Astrocyte of the cerebellum (primary cell): ENCODE measurements at regions not wholly inside any gene's neighbourhood (a gene's known extent, or its start where the extent isn't known, plus 50 kb on each side); places are given as distances from the start of the nearest gene placed in this dataset.

Experiments used
- DNase-seq: peaks from one replicate; pipeline ENCODE4 v3.0.0-alpha.2; 2011; ENCODE audit warnings: low read depth
- H3K4me3 ChIP-seq: 2 replicates; pipeline ENCODE4 v1.5.1; 2011; ENCODE audit warnings: mild to moderate bottlenecking, low read depth, low read length, moderate library complexity
- in situ Hi-C: cut with HindIII; loops from 2 replicates; pipeline ENCODE4 v1.10.0; 2017; ENCODE audit warnings: low sequenced_read_pairs
- TF ChIP-seq, protein P1 (sequence below): IDR thresholded peaks from 2 replicates; pipeline ENCODE4 v1.5.1; 2012; ENCODE audit warnings: low read length, low read depth, moderate library complexity, mild to moderate bottlenecking; ENCODE audit errors: missing control alignments

DNA sequence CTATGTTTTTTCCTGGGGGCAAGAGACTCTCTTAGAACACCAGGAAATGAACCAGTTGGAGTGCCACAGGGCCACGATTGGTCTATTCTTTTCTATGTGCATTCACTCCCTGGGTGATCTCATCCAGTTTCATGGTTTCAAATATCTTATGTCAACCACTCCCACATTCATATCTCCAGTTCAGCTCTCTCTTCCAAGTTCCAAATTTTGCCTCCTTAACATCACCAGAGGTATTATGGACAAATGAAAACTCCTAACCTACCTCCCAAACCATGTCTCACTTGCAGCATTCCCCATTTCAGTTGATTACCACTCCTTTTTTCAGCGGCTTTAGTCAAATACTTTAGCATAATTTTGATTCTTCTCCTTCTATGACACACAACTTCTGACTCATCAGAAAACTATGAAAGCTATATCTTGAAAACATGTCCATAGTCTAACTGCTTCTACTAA, 203.1 kb upstream of the SEMA6D start:
- no peak overlapping the region for H3K4me3 ChIP-seq
- TF ChIP-seq, protein P1, sequence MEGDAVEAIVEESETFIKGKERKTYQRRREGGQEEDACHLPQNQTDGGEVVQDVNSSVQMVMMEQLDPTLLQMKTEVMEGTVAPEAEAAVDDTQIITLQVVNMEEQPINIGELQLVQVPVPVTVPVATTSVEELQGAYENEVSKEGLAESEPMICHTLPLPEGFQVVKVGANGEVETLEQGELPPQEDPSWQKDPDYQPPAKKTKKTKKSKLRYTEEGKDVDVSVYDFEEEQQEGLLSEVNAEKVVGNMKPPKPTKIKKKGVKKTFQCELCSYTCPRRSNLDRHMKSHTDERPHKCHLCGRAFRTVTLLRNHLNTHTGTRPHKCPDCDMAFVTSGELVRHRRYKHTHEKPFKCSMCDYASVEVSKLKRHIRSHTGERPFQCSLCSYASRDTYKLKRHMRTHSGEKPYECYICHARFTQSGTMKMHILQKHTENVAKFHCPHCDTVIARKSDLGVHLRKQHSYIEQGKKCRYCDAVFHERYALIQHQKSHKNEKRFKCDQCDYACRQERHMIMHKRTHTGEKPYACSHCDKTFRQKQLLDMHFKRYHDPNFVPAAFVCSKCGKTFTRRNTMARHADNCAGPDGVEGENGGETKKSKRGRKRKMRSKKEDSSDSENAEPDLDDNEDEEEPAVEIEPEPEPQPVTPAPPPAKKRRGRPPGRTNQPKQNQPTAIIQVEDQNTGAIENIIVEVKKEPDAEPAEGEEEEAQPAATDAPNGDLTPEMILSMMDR = no peak
- DNase-seq = peak; percentile 29
- in situ Hi-C loops = no loop called here

DNA sequence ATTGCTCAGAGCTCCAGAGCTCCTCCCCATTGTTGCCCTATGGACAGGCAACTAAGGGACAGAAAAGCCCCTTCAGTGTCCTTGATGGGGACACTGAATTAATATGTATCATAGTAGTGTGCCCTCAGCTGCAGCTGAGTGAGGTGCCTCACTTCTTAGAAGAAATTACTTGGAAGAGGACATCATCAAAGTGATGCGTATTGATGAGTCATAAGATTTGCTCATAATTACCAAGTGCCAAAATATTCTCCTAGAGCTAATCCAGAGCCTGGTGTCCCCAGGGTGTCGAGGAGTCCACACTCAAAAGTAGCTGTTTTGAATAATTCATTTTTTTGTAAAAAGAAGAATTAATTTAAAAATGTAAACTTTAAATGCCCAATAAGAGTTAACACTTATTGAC, 200.7 kb upstream of the SEMA6D start:
- in situ Hi-C loops = no loop called here
- no peak for DNase-seq
- no peak overlapping the region for H3K4me3 ChIP-seq
- TF ChIP-seq, protein P1 = no peak

DNA sequence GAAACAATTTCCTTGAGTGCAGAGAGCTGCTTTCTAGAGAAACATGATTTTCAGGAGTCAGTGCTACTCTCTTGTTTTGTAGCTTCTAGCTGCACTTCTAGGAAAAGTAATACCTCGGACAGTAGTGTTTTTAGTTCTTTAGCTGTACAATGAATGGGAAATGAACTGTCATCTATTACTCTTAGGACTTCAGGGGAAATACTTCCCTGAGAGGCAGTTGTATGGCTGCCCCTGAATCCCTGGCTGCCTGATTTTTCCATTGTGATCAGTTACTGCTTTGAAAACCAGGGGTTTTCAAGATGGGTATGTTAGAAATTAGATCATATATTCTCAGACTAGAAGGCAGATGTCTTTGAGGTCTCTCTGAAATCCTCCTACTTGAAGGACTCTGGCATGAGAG, 200.3 kb upstream of the SEMA6D start:
- H3K4me3 ChIP-seq = no peak overlapping the region
- TF ChIP-seq, protein P1 = no peak
- in situ Hi-C loops = no loop called here

DNA sequence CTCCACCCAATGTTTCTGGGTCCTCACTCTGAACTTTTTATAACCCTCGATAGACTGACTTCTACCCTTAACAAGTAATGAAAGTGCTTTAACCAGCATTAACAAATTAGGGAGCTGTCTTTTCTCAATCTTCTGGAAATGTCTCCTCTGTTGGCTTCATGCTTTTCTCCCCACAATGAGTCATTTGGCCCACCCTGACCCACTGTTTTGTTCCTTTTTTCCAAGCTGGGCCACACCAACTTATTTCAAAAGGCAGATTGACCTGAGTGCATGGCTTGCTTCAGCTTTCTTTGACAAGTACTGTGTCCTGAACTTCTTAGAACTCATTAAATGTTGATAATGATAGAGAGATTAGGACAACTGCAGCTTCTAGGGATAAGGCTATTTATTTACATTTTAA, 199.6 kb upstream of the SEMA6D start:
- in situ Hi-C loops = no loop called here
- H3K4me3 ChIP-seq = no peak overlapping the region
- peak; percentile 50 for DNase-seq
- TF ChIP-seq, protein P1 = no peak

More for the DNA sequence above, 200.3 kb upstream of the SEMA6D start:
- DNase-seq = no peak

DNA sequence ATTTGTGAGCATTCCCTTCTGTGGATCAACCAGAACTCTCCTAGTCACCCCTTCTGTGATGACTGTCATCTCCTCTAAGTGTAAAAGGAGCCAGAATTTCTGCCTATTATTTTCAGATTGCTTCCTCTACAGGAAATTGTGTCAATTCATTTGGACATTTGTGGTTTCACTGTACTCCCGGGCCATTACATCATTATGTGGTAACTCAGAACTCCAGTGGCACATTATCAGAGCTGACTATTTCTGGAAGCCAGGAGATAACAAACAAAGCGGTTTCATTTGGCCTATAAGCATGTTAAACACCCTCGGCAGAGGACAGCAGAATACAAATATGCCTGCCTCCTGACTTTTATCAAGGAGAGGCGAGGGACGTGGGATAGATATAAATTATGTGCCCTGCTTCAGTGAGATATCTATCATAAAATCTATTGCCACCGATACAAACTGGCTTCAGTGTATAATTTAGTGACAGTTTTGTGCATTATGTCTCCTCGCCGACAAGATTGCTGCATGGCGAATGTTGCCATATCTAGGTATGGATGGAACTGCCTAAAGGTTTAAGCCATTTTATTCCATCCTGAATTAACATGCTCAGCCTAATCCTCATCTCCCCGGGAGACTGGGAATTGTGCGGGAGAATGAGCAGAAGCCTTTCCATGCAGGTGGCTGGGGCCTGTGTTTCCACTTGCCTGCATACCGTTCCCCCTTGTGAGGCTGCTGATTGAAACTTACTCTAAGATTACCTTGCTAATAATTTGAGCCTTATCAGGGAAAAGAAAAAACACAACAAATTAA, 193.4 kb upstream of the SEMA6D start:
- no peak overlapping the region for H3K4me3 ChIP-seq
- DNase-seq = peak; percentile 41
- in situ Hi-C loops = no loop called here

DNA sequence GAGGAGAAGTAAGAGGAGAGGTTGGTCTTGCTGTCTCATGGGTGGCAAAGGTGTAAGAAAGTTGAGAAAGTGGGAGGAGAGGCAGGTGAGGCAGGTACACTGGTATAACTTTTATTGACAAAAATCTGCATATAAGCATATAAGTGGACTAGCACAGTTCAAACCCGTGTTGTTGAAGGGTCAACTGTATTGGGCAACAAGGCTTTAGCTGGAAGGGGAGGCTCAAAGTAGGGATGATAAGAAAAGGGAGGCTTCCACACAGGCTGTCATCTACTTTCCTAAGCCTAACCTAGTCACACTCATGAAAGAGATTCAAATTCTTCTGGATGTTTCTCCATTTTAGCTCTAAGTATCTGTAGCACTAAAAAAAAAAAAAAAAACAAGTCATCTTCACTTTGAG, 188.1 kb upstream of the SEMA6D start:
- no peak for DNase-seq
- in situ Hi-C loops = no loop called here
- TF ChIP-seq, protein P1 = no peak
- no peak overlapping the region for H3K4me3 ChIP-seq

More for the DNA sequence above, 193.4 kb upstream of the SEMA6D start:
- TF ChIP-seq, protein P1 = no peak

DNA sequence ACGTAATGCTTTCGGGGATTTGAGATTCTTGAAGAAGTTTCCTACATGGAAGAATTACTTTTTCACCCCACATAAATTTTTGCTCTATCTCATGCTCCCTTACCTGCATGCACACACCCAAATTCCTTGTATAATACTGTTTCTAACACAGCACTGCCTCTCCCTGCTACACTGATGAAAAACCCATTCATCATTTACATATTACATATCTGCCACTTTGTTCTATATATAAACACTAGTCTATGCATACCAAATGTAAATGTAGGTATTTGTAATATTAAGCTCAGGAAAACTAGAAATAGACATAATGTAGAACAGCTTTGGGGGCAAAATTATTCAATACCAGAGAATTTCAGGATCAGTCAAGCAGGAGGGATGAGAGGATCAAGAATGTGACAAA, 182.6 kb upstream of the SEMA6D start:
- TF ChIP-seq, protein P1 = no peak
- in situ Hi-C loops = no loop called here
- no peak overlapping the region for H3K4me3 ChIP-seq
- DNase-seq = no peak
